Progenitor cell of endocrine pancreas (in vitro differentiated cells): ENCODE measurements at regions not wholly inside any gene's neighbourhood (a gene's known extent, or its start where the extent isn't known, plus 50 kb on each side); places are given as distances from the start of the nearest gene placed in this dataset.

Experiments
- DNase-seq: peaks from one replicate; pipeline ENCODE4 v3.0.0; 2021; ENCODE audit warnings: low spot score; ENCODE audit not compliant: unreplicated experiment
- H3K27ac Mint-ChIP-seq: 2 replicates; pipeline ENCODE4 v1.8.0; 2021; ENCODE audit warnings: mild to moderate bottlenecking, moderate library complexity, mixed read lengths
- H3K27me3 Mint-ChIP-seq: 2 replicates; pipeline ENCODE4 v1.8.0; 2021; ENCODE audit warnings: mixed read lengths
- H3K36me3 Mint-ChIP-seq: 2 replicates; pipeline ENCODE4 v1.8.0; 2022; ENCODE audit warnings: mixed read lengths; ENCODE audit not compliant: insufficient read depth
- H3K4me1 Mint-ChIP-seq: 2 replicates; pipeline ENCODE4 v1.8.0; 2021; ENCODE audit warnings: low read depth, mixed read lengths
- H3K4me3 Mint-ChIP-seq: 2 replicates; pipeline ENCODE4 v1.8.0; 2021; ENCODE audit warnings: low read depth, mild to moderate bottlenecking, moderate library complexity, mixed read lengths
- H3K9me3 Mint-ChIP-seq: 2 replicates; pipeline ENCODE4 v1.8.0; 2021; ENCODE audit warnings: low read depth, mixed read lengths
- TF ChIP-seq, protein P1 (sequence below): fragments of 200-600 bp; sonication (generic); IDR thresholded peaks from one replicate; pipeline ENCODE4 v1.5.0; 2021; ENCODE audit warnings: antibody characterized with exemption, mild to moderate bottlenecking; ENCODE audit not compliant: unreplicated experiment

DNA sequence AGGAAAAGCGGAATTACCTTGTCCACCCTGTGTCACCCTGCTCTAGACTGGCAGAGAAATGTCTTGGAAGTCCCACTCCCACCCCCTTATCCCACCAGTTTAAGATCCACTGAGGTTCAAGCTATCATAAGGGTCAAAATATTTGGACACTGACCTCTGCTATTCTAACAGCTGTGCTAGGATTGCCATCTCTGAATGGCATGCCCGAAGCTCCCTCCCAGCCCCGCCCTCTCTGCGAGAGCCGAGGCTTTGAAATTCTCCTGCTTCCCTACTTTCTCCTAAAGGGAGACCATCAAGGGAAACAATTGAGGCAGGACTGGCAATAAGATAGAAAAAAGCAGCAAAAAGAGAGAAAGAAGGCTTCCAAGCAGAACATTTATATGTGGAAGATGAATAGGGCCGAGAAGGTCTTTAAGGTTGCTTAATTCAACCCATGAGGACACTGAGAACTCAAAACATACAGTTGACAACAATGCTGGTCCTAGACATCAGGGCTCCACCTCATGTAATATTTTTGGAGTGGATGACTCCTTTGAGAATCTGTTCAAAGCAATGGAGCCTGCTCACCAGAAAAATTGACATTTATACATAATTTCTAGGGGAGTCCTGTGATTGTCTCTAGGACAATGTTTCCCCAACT is 338.7 kb upstream of the F9 start:
- no peak overlapping the region for H3K27ac Mint-ChIP-seq
- H3K27me3 Mint-ChIP-seq, result no peaks in the 10 kb centered on the region
- no peak overlapping the region for H3K4me3 Mint-ChIP-seq

GRCh38 chrX:139191286-139191685 is 339.3 kb upstream of the F9 start:
- Mint-ChIP-seq H3K27ac (no peak overlapping the region), H3K9me3 (no peaks in the 10 kb centered on the region), H3K4me1 (peaks cover 7% of the 10 kb centered on the region), H3K4me3 (no peak overlapping the region), H3K27me3 (no peaks in the 10 kb centered on the region), H3K36me3 (no peaks in the 10 kb centered on the region)
- TF ChIP-seq, protein P1, sequence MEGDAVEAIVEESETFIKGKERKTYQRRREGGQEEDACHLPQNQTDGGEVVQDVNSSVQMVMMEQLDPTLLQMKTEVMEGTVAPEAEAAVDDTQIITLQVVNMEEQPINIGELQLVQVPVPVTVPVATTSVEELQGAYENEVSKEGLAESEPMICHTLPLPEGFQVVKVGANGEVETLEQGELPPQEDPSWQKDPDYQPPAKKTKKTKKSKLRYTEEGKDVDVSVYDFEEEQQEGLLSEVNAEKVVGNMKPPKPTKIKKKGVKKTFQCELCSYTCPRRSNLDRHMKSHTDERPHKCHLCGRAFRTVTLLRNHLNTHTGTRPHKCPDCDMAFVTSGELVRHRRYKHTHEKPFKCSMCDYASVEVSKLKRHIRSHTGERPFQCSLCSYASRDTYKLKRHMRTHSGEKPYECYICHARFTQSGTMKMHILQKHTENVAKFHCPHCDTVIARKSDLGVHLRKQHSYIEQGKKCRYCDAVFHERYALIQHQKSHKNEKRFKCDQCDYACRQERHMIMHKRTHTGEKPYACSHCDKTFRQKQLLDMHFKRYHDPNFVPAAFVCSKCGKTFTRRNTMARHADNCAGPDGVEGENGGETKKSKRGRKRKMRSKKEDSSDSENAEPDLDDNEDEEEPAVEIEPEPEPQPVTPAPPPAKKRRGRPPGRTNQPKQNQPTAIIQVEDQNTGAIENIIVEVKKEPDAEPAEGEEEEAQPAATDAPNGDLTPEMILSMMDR, result no peak
- DNase-seq, result no peak

More for the DNA sequence above, 338.7 kb upstream of the F9 start:
- TF ChIP-seq, protein P1, result no peak
- Mint-ChIP-seq H3K36me3 (no peaks in the 10 kb centered on the region), H3K4me1 (peaks cover 9% of the 10 kb centered on the region), H3K9me3 (no peaks in the 10 kb centered on the region)
- DNase-seq, result no peak

DNA sequence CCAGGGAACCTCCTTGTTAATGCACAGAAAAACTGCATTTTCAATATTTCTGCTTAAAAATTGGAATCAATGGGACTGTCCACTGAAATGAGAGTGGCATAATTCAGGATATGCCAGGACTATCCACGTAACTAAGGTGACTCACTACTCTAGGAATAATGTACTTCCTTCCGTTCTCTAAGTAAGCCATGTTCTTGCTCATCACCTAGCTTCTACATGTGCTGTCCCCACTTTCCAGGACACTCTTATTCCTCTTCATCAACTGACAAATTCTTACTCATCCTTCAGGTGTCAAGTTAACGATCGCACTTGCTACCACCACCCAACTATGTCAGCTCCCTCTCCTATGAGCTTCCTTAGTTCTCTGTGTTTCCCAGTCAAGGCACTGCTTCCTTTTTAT is 342.8 kb upstream of the F9 start:
- no peak for DNase-seq
- no peaks in the 10 kb centered on the region for H3K27me3 Mint-ChIP-seq
- no peaks in the 10 kb centered on the region for H3K36me3 Mint-ChIP-seq
- no peaks in the 10 kb centered on the region for H3K9me3 Mint-ChIP-seq
- H3K4me1 Mint-ChIP-seq, result no peaks in the 10 kb centered on the region
- no peak overlapping the region for H3K4me3 Mint-ChIP-seq
- no peak overlapping the region for H3K27ac Mint-ChIP-seq
- TF ChIP-seq, protein P1, result no peak

DNA sequence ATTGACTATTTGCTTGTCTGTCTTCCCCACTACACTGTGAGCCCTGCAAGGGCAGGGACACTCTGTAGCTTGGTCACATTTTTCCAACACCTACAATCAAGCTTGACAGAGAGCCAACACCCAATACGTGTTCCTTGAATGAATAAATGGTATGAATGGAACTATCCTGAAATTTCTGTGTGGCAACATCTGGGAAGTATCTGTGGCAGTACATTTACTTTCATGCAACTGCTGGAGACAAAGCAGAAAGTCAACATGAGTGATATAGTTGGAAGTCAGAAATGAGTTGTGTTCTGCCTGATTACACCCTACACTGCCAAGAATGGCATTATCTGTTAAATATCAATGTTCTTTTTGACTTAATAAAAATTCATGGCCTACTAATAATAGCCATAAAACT is 343.5 kb upstream of the F9 start:
- no peaks in the 10 kb centered on the region for H3K27me3 Mint-ChIP-seq
- no peak overlapping the region for H3K4me3 Mint-ChIP-seq
- TF ChIP-seq, protein P1, result no peak
- H3K36me3 Mint-ChIP-seq, result no peaks in the 10 kb centered on the region
- H3K27ac Mint-ChIP-seq, result no peak overlapping the region
- no peaks in the 10 kb centered on the region for H3K9me3 Mint-ChIP-seq
- no peaks in the 10 kb centered on the region for H3K4me1 Mint-ChIP-seq
- no peak for DNase-seq

DNA sequence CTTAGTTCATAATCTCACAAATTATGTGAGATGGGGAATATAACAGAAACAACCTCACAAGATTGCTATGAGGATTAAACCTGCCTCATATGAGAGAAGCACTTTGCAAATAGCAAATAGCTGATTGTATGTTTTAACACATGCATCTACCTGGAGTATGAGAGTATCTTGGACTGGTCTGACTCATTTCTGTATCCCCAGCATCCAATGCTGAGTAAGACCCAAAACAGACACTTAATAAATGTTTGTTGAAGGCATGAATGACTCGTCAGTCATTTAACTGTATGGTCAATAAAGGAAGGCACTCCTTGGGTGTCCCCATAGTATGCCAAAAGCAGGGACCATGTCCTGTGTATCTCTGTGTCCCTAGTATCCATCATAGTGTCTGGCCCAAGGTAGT is 350.9 kb upstream of the F9 start:
- no peak for DNase-seq
- H3K4me3 Mint-ChIP-seq, result no peak overlapping the region
- no peaks in the 10 kb centered on the region for H3K27me3 Mint-ChIP-seq
- peaks cover 19% of the 10 kb centered on the region for H3K9me3 Mint-ChIP-seq
- H3K27ac Mint-ChIP-seq, result no peak overlapping the region
- peaks cover 2% of the 10 kb centered on the region for H3K4me1 Mint-ChIP-seq
- peaks cover 23% of the 10 kb centered on the region for H3K36me3 Mint-ChIP-seq
- TF ChIP-seq, protein P1, result no peak
